ENCODE measurements at regions not wholly inside any gene's neighbourhood (a gene's known extent, or its start where the extent isn't known, plus 50 kb on each side); places are given as distances from the start of the nearest gene placed in this dataset.
A peak's percentile ranks its signal among the peaks of the same experiment; 100 is the strongest.
"Not testable (repeated sequence)": the region's sequence is repeated elsewhere in the genome, so short reads cannot be mapped to it uniquely, and the experiment has no call there.

GRCh38 chr5:147068998-147069397, 165.8 kb upstream of the STK32A start:
- no peak overlapping the region for H3K4me3 ChIP-seq (ENCODE audit: low read length)
- no peak for DNase-seq (ENCODE audit: low read depth, low spot score)

- H3K4me3 ChIP-seq (ENCODE audit: low read length) = no peak overlapping the region
- DNase-seq (ENCODE audit: low read depth, low spot score) = no peak
These were observed 162.2 kb upstream of the STK32A start for GRCh38 chr5:147072622-147073021.

- H3K4me3 ChIP-seq (ENCODE audit: low read length) = no peak overlapping the region
- DNase-seq (ENCODE audit: low read depth, low spot score) = no peak
These were observed 161.7 kb upstream of the STK32A start for GRCh38 chr5:147073098-147073497.

- DNase-seq (ENCODE audit: low read depth, low spot score) = no peak
- no peak overlapping the region for H3K4me3 ChIP-seq (ENCODE audit: low read length)
These were observed 159.6 kb upstream of the STK32A start for GRCh38 chr5:147075187-147075586.

GRCh38 chr5:147080391-147080790, 154.4 kb upstream of the STK32A start:
- DNase-seq (ENCODE audit: low read depth, low spot score) = no peak

GRCh38 chr5:147081311-147081764, 153.5 kb upstream of the STK32A start:
- DNase-seq (ENCODE audit: low read depth, low spot score) = no peak
- no peak overlapping the region for H3K4me3 ChIP-seq (ENCODE audit: low read length)

More at GRCh38 chr5:147080391-147080790, 154.4 kb upstream of the STK32A start:
- H3K4me3 ChIP-seq (ENCODE audit: low read length) = no peak overlapping the region

GRCh38 chr5:147084702-147085101, 150.1 kb upstream of the STK32A start:
- no peak for DNase-seq (ENCODE audit: low read depth, low spot score)
- H3K4me3 ChIP-seq (ENCODE audit: low read length) = no peak overlapping the region

- H3K4me3 ChIP-seq (ENCODE audit: low read length) = no peak overlapping the region
- DNase-seq (ENCODE audit: low read depth, low spot score) = no peak
These were observed 149.4 kb upstream of the STK32A start for GRCh38 chr5:147085409-147085808.

GRCh38 chr5:147092044-147092443, 142.8 kb upstream of the STK32A start:
- no peak for DNase-seq (ENCODE audit: low read depth, low spot score)
- no peak overlapping the region for H3K4me3 ChIP-seq (ENCODE audit: low read length)

- no peak for DNase-seq (ENCODE audit: low read depth, low spot score)
- no peak overlapping the region for H3K4me3 ChIP-seq (ENCODE audit: low read length)
These were observed 141.7 kb upstream of the STK32A start for GRCh38 chr5:147093138-147093537.

GRCh38 chr5:147095740-147096139, 139.1 kb upstream of the STK32A start:
- no peak overlapping the region for H3K4me3 ChIP-seq (ENCODE audit: low read length)
- DNase-seq (ENCODE audit: low read depth, low spot score) = no peak

GRCh38 chr5:147098233-147098790, 136.5 kb upstream of the STK32A start:
- peak; percentile 63 for DNase-seq (ENCODE audit: low read depth, low spot score)
- no peak overlapping the region for H3K4me3 ChIP-seq (ENCODE audit: low read length)

- H3K4me3 ChIP-seq (ENCODE audit: low read length) = no peak overlapping the region
- DNase-seq (ENCODE audit: low read depth, low spot score) = no peak
These were observed 133.0 kb upstream of the STK32A start for GRCh38 chr5:147101659-147102369.

GRCh38 chr5:147112899-147113298, 121.9 kb upstream of the STK32A start:
- H3K4me3 ChIP-seq (ENCODE audit: low read length) = no peak overlapping the region
- no peak for DNase-seq (ENCODE audit: low read depth, low spot score)

- H3K4me3 ChIP-seq (ENCODE audit: low read length) = no peak overlapping the region
- DNase-seq (ENCODE audit: low read depth, low spot score) = no peak
These were observed 120.9 kb upstream of the STK32A start for GRCh38 chr5:147113967-147114366.

- not testable (repeated sequence) for DNase-seq (ENCODE audit: low read depth, low spot score); H3K4me3 ChIP-seq (ENCODE audit: low read length)
These were observed 95.1 kb upstream of the STK32A start for GRCh38 chr5:147139759-147140158.

- DNase-seq (ENCODE audit: low read depth, low spot score) = no peak
- no peak overlapping the region for H3K4me3 ChIP-seq (ENCODE audit: low read length)
These were observed 94.3 kb upstream of the STK32A start for GRCh38 chr5:147140558-147140957.

GRCh38 chr5:147141580-147141979, 93.2 kb upstream of the STK32A start:
- DNase-seq (ENCODE audit: low read depth, low spot score); H3K4me3 ChIP-seq (ENCODE audit: low read length): not testable (repeated sequence)

- no peak for DNase-seq (ENCODE audit: low read depth, low spot score)
- no peak overlapping the region for H3K4me3 ChIP-seq (ENCODE audit: low read length)
These were observed 91.6 kb upstream of the STK32A start for GRCh38 chr5:147143215-147143614.

GRCh38 chr5:147145328-147145727, 89.5 kb upstream of the STK32A start:
- no peak for DNase-seq (ENCODE audit: low read depth, low spot score)

GRCh38 chr5:147148715-147149114, 86.1 kb upstream of the STK32A start:
- DNase-seq (ENCODE audit: low read depth, low spot score) = no peak
- no peak overlapping the region for H3K4me3 ChIP-seq (ENCODE audit: low read length)

More at GRCh38 chr5:147145328-147145727, 89.5 kb upstream of the STK32A start:
- no peak overlapping the region for H3K4me3 ChIP-seq (ENCODE audit: low read length)
